Keratinocyte (primary cell): ENCODE measurements at regions not wholly inside any gene's neighbourhood (a gene's known extent, or its start where the extent isn't known, plus 50 kb on each side); places are given as distances from the start of the nearest gene placed in this dataset.

Experiments
- DNase-seq: peaks from one replicate; pipeline ENCODE4 v3.0.0-alpha.2; 2011; ENCODE audit warnings: low read depth, missing footprints, low spot score
- FAIRE-seq: peaks from 2 replicates; lab custom pipeline; 2011; peaks lifted over from hg19 to GRCh38; lab: Jason Lieb, UNC
- H2AFZ ChIP-seq: 2 replicates; pipeline ENCODE4 v1.6.0; 2012; ENCODE audit warnings: low read length, control low read depth, inconsistent platforms; ENCODE audit not compliant: control insufficient read depth
- H3K27ac ChIP-seq: 2 replicates; pipeline ENCODE4 v1.5.1; 2011; ENCODE audit warnings: low read length; ENCODE audit not compliant: control insufficient read depth, insufficient read depth
- H3K27me3 ChIP-seq: 3 replicates; pipeline ENCODE4 v1.6.0; 2011; ENCODE audit warnings: low read length; ENCODE audit not compliant: control insufficient read depth, insufficient read depth; ENCODE audit errors: extremely low read depth
- H3K36me3 ChIP-seq, 2 experiments: 2 replicates in 1 of 2; 3 replicates in 1 of 2; pipeline ENCODE4 v1.5.1; 2011; ENCODE audit warnings: low read length in 2 of 2, mild to moderate bottlenecking in 1 of 2; ENCODE audit not compliant: control insufficient read depth in 2 of 2, insufficient read depth in 2 of 2; ENCODE audit errors: extremely low read depth in 1 of 2
- H3K4me1 ChIP-seq: 3 replicates; pipeline ENCODE4 v1.5.1; 2011; ENCODE audit warnings: low read length; ENCODE audit not compliant: control insufficient read depth, insufficient read depth; ENCODE audit errors: extremely low read depth
- H3K4me2 ChIP-seq: 3 replicates; pipeline ENCODE4 v1.6.0; 2011; ENCODE audit warnings: low read depth, low read length; ENCODE audit not compliant: control insufficient read depth, insufficient read depth; ENCODE audit errors: extremely low read depth
- H3K4me3 ChIP-seq, 3 experiments: fragments of 200-600 bp in 1 of 3; sonication (generic) in 1 of 3; 2 replicates in 2 of 3; 3 replicates in 1 of 3; pipeline ENCODE4 v1.5.1; 2011 to 2016; ENCODE audit warnings: low read length in 3 of 3, mild to moderate bottlenecking in 3 of 3, control low read depth in 2 of 3, inconsistent platforms in 1 of 3, low read depth in 1 of 3, mixed read lengths in 1 of 3, mixed run types in 1 of 3, moderate library complexity in 1 of 3; ENCODE audit not compliant: control insufficient read depth in 2 of 3, insufficient read depth in 2 of 3; ENCODE audit errors: extremely low read depth in 1 of 3
- H3K79me2 ChIP-seq: 2 replicates; pipeline ENCODE4 v1.6.0; 2012; ENCODE audit warnings: low read length; ENCODE audit not compliant: control insufficient read depth, insufficient read depth
- H3K9ac ChIP-seq: 3 replicates; pipeline ENCODE4 v1.6.0; 2011; ENCODE audit warnings: low read length; ENCODE audit not compliant: control insufficient read depth, insufficient read depth; ENCODE audit errors: extremely low read depth
- H3K9me1 ChIP-seq: 3 replicates; pipeline ENCODE4 v1.6.0; 2011; ENCODE audit warnings: low read length; ENCODE audit not compliant: control insufficient read depth, insufficient read depth; ENCODE audit errors: extremely low read depth
- H3K9me3 ChIP-seq: 2 replicates; pipeline ENCODE4 v1.5.1; 2012; ENCODE audit warnings: low read depth, low read length; ENCODE audit not compliant: control insufficient read depth
- H4K20me1 ChIP-seq: 3 replicates; pipeline ENCODE4 v1.6.0; 2011; ENCODE audit warnings: low read length; ENCODE audit not compliant: control insufficient read depth, insufficient read depth; ENCODE audit errors: extremely low read depth
- EZH2 ChIP-seq: IDR thresholded peaks from one replicate; pipeline ENCODE4 v1.6.1; 2012; ENCODE audit warnings: inconsistent platforms, mild to moderate bottlenecking, low read length, moderate library complexity
- dilution Hi-C: fragments of 300-500 bp; cut with MboI; formaldehyde crosslinking; loops from one replicate; pipeline ENCODE4 v1.7.0; 2020; ENCODE audit warnings: low sequenced_read_pairs; ENCODE audit not compliant: extremely low pct_ligation_motif_present
- TF ChIP-seq, protein P1 (sequence below), 3 experiments: IDR thresholded peaks in 1 of 3; conservative IDR thresholded peaks in 1 of 3; optimal IDR thresholded peaks in 1 of 3; 2 replicates in 2 of 3; 3 replicates in 1 of 3; pipeline versions ENCODE3 to v1.5.1; 2011; ENCODE audit warnings: low read length in 3 of 3, mild to moderate bottlenecking in 3 of 3, moderate library complexity in 2 of 3, control low read depth in 1 of 3, inconsistent platforms in 1 of 3; ENCODE audit not compliant: insufficient read depth in 2 of 3; ENCODE audit errors: extremely low read depth in 1 of 3

DNA sequence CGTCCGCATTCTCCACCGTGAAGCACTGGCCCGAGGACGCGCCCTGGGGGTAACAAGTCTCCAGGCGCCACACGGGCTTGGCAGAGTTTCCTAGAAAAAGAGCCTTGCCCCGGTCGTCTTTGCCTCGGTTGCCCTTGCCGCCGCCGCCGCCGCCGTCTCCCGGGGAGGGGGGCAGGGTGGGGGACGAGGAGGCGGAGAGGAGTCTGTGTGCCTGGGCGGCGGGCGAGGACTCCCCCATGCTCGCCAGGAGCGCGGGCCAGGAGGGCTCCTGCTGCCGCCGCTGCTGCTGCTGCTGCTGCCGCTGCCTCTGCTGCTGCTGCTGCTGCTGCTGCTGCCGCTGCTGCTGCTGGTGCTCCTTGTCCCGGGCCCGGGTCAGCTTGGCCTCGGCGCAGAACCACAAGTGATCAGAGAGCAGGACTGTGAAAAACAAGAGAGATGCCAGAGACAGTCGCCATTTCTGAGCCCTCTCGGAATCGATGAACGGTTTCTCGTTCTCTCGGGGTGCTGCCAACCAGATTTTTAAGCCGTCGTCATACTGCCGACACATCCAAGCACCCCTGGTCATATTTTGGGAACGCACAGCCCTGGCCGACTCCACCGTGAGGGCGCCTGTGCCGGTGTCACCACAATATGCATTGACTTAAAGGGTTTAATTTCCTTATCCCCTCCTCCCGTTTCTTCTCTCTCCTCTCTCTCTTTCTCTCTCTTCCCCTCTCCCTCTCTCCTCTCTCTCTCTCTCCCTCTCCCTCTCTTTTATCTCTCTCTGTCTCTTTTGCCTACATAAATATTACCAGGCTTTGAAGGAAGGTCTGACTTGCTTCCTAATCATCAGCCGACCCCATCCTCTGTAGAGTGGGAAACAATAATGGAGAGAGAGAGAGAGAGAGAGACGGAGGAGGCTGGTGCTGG lies 349.1 kb downstream of the LIG4 start:
- Histone ChIP-seq H3K4me2 (no peak overlapping the region), H3K27ac (no peak overlapping the region), H3K9me3 (no peaks in the 10 kb centered on the region), H3K79me2 (no peaks in the 10 kb centered on the region), H3K36me3 (no peaks in the 10 kb centered on the region), H3K4me1 (no peaks in the 10 kb centered on the region), H3K9me1 (no peaks in the 10 kb centered on the region), H4K20me1 (no peaks in the 10 kb centered on the region), H2AFZ (no peak overlapping the region), H3K9ac (no peak overlapping the region), H3K27me3 (peaks cover 38% of the 10 kb centered on the region), H3K4me3 (no peak overlapping the region)
- peak; percentile 96 for TF ChIP-seq EZH2
- TF ChIP-seq, protein P1, sequence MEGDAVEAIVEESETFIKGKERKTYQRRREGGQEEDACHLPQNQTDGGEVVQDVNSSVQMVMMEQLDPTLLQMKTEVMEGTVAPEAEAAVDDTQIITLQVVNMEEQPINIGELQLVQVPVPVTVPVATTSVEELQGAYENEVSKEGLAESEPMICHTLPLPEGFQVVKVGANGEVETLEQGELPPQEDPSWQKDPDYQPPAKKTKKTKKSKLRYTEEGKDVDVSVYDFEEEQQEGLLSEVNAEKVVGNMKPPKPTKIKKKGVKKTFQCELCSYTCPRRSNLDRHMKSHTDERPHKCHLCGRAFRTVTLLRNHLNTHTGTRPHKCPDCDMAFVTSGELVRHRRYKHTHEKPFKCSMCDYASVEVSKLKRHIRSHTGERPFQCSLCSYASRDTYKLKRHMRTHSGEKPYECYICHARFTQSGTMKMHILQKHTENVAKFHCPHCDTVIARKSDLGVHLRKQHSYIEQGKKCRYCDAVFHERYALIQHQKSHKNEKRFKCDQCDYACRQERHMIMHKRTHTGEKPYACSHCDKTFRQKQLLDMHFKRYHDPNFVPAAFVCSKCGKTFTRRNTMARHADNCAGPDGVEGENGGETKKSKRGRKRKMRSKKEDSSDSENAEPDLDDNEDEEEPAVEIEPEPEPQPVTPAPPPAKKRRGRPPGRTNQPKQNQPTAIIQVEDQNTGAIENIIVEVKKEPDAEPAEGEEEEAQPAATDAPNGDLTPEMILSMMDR (optimal IDR thresholded peaks at IDR 0.05 in 1 of 3, IDR thresholded peaks at IDR 0.05 in 1 of 3, conservative IDR thresholded peaks at IDR 0.05 in 1 of 3; ENCODE audit: extremely low read depth in 1 of 3, insufficient read depth in 2 of 3, low read length in 3 of 3): no peak
- DNase-seq (no peak), FAIRE-seq (no peak)
- dilution Hi-C loops: no loop called here

DNA sequence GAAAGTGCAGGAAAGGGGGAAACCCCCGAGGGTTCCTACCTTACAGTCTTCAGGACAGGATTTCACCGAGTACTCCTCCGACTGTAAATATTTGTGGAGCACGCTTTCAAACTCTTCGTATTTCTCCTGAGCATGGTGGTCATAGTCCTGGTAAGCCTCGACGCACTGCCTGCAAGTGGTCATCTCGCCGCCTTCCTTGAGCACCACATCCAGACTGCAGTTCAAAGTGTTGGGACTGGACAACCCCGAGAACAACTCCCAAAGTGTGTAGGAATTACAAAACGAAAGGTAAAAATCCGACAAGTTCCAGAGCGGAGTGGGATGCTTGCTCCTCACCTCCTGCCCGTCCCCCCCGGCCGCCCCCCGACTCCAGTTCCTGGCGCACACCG lies 349.7 kb downstream of the LIG4 start:
- dilution Hi-C loops: no loop called here
- TF ChIP-seq EZH2: no peak
- TF ChIP-seq, protein P1 (optimal IDR thresholded peaks at IDR 0.05 in 1 of 3, IDR thresholded peaks at IDR 0.05 in 1 of 3, conservative IDR thresholded peaks at IDR 0.05 in 1 of 3; ENCODE audit: extremely low read depth in 1 of 3, insufficient read depth in 2 of 3, low read length in 3 of 3): no peak
- H3K27me3 ChIP-seq: peaks cover 38% of the 10 kb centered on the region
- H3K4me2 ChIP-seq: no peak overlapping the region
- H3K4me1 ChIP-seq: no peaks in the 10 kb centered on the region
- no peak overlapping the region for H3K9ac ChIP-seq
- H4K20me1 ChIP-seq: no peaks in the 10 kb centered on the region
- H3K27ac ChIP-seq: no peak overlapping the region
- FAIRE-seq (no peak), DNase-seq (no peak)
- H3K36me3 ChIP-seq: no peaks in the 10 kb centered on the region
- no peaks in the 10 kb centered on the region for H3K79me2 ChIP-seq
- H3K9me3 ChIP-seq: no peaks in the 10 kb centered on the region
- H3K4me3 ChIP-seq: no peak overlapping the region
- no peak overlapping the region for H2AFZ ChIP-seq
- H3K9me1 ChIP-seq: no peaks in the 10 kb centered on the region
